ENCODE measurements at regions not wholly inside any gene's neighbourhood (a gene's known extent, or its start where the extent isn't known, plus 50 kb on each side); places are given as distances from the start of the nearest gene placed in this dataset.

DNA sequence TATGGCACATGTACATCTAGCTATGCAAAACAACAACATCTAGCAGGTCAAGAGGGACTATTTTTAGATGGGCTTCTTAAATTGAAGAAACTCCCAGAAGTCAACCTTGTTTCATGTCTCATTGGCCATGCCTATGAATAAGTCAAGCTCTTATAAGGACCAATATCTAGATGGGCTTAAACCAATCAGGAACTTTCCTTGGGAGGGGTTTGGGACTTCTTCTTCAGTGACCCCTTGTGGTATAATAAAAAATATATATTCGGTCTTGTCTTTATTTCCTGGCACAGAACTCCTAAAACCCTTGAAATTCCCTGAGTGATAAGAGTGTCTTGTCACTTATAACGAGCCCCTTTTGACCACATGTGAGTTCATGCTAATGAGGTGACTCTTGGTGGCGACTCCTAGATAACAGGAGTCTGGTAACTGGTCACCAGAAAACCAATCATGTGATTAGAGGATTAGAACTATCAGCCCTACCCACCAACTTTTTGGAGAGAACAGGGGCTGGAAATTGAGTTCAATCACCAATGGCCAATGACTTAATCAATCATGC lies 218.3 kb downstream of the HHIPL2 start:
- TF ChIP-seq, protein P1, sequence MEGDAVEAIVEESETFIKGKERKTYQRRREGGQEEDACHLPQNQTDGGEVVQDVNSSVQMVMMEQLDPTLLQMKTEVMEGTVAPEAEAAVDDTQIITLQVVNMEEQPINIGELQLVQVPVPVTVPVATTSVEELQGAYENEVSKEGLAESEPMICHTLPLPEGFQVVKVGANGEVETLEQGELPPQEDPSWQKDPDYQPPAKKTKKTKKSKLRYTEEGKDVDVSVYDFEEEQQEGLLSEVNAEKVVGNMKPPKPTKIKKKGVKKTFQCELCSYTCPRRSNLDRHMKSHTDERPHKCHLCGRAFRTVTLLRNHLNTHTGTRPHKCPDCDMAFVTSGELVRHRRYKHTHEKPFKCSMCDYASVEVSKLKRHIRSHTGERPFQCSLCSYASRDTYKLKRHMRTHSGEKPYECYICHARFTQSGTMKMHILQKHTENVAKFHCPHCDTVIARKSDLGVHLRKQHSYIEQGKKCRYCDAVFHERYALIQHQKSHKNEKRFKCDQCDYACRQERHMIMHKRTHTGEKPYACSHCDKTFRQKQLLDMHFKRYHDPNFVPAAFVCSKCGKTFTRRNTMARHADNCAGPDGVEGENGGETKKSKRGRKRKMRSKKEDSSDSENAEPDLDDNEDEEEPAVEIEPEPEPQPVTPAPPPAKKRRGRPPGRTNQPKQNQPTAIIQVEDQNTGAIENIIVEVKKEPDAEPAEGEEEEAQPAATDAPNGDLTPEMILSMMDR (IDR thresholded peaks at IDR 0.05; ENCODE audit: control insufficient read depth, extremely low read depth, insufficient read depth) = no peak
- DNase-seq (ENCODE audit: low read depth) = no peak

DNA sequence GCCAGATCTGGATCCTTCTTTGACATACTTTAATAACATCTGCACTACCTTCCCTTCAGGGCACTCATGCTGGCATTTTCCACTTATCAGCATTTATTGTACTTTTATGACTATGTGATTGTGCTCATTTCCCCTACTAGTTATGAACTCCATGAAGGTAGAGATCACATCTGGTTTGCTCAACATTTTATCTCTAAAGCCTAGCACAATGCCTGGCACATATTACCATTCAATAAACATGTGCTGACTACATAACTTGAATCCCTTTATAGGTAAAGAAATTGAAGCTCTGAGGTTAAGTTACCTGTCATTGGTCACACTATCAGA lies 221.2 kb downstream of the HHIPL2 start:
- TF ChIP-seq, protein P1 (IDR thresholded peaks at IDR 0.05; ENCODE audit: control insufficient read depth, extremely low read depth, insufficient read depth) = no peak
- DNase-seq (ENCODE audit: low read depth) = no peak
- no peak overlapping the region for H3K4me3 ChIP-seq (ENCODE audit: low read depth, low read length)

More for the DNA sequence above, 218.3 kb downstream of the HHIPL2 start:
- H3K4me3 ChIP-seq (ENCODE audit: low read depth, low read length) = no peak overlapping the region

DNA sequence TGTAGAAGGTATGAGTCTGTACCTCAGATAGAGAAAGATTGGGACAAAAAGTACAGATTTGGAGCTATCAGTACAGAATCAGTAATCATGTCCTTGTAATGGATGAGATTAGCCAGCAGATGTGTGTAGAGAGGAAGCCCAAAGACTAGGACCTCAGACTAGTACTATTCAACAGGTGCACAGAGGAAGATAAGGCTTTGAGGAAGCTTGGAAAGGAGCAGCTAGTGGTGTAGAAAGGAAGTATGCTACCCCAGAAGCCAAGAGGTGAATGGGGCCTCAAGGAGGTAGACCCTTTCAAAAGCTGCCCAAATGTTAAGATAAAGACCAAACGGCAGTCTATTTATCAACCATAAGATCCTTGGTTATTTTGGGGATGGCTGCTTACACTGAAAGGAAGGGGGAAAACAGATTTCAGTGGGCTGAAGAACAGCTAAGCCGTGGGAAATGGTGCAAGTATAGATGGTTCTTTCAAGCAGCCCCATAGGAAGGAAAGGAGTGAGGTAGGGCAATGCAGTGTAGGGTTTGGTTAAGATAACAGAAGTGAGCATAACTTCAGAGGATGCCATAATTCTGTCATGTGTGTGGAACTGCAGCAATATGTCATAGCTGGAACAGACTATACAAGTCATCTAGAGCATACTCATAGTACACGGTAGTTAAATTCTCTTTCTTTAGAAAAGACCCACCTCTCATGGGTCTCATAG lies 221.7 kb downstream of the HHIPL2 start:
- TF ChIP-seq, protein P1 (IDR thresholded peaks at IDR 0.05; ENCODE audit: control insufficient read depth, extremely low read depth, insufficient read depth) = no peak
- no peak overlapping the region for H3K4me3 ChIP-seq (ENCODE audit: low read depth, low read length)
- DNase-seq (ENCODE audit: low read depth) = no peak

DNA sequence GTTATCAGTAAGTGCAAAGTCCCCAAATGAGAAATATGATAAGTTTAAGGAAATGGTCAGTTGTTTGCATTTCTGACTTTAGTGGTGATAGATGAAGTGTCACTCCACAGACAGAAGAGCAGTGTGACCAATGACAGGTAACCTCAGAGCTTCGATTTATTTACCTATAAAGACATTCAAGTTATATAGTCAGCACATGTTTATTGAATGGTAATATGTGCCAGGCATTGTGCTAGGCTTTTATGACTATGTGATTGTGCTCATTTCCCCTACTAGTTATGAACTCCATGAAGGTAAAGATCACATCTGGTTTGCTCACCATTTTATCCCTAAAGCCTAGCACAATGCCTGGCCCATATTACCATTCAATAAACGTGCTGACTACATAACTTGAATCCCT lies 222.4 kb downstream of the HHIPL2 start:
- H3K4me3 ChIP-seq (ENCODE audit: low read depth, low read length) = no peak overlapping the region
- no peak for DNase-seq (ENCODE audit: low read depth)
- TF ChIP-seq, protein P1 (IDR thresholded peaks at IDR 0.05; ENCODE audit: control insufficient read depth, extremely low read depth, insufficient read depth) = no peak

DNA sequence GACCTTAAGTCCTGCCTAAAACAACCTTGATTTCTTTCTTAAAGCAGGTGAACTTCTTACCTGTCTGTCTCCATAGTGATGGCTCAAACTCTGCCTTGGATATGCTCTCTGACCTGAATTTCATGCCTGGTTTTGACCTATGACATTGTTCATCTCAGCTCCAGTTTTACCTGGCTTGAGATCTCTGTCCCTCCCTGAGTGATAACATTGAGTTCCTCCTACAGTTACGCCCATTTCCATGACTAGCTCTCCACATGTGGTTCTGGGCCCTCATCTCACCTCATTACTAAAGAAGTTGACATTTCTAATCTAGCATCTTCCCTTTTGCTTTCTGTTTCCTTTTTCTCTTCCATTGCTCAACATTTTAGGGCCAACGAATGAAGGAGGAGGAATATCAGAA lies 233.1 kb downstream of the HHIPL2 start:
- TF ChIP-seq, protein P1 (IDR thresholded peaks at IDR 0.05; ENCODE audit: control insufficient read depth, extremely low read depth, insufficient read depth) = no peak
- H3K4me3 ChIP-seq (ENCODE audit: low read depth, low read length) = no peak overlapping the region
- no peak for DNase-seq (ENCODE audit: low read depth)

DNA sequence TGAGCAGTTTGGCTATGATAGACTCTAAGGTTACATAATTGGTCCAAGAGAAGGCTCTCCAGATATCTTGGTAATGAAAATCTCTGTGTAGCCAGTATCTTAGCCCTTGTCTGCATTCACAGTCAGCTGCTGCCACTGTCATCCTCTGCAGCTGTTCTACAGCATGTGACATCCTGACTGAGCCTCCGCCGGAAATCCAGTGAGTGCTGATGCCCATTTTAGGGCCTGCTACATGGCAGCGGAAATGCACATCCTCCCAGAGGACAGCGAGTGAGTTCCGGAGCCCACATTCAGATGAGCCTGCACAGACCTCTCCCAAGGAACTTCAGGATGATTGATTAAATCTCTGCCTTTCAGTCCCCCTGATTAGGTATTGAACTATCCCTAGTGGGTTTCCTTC lies 237.1 kb downstream of the HHIPL2 start:
- TF ChIP-seq, protein P1 (IDR thresholded peaks at IDR 0.05; ENCODE audit: control insufficient read depth, extremely low read depth, insufficient read depth) = no peak
- no peak for DNase-seq (ENCODE audit: low read depth)
- no peak overlapping the region for H3K4me3 ChIP-seq (ENCODE audit: low read depth, low read length)

DNA sequence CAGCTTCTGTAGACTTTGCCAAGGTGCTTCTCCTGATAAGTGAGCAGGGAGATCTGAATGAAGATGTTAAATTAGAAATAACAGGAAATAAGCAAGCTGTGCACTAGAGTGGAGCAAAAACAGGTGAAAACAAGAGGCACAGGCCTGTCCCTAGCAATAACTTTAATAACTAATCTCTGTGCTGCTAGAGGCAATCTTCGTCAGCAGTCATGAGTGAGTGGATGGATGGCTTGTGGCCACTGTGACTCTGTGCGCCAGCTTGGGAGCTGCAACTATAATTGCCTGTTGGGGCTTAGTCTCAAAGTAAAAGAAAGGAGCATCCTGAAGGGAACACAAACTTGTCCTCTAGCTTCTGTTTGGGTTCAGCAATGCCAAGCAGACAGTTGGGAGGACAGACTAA lies 240.3 kb downstream of the HHIPL2 start:
- no peak overlapping the region for H3K4me3 ChIP-seq (ENCODE audit: low read depth, low read length)
- DNase-seq (ENCODE audit: low read depth) = no peak
- TF ChIP-seq, protein P1 (IDR thresholded peaks at IDR 0.05; ENCODE audit: control insufficient read depth, extremely low read depth, insufficient read depth) = no peak
